Stimulated activated CD4-positive, alpha-beta T cell treated with anti-CD3 and anti-CD28 coated beads, Interleukin-4, amount 100 ng/mL, for 1 hour (primary cell): ENCODE measurements at regions not wholly inside any gene's neighbourhood (a gene's known extent, or its start where the extent isn't known, plus 50 kb on each side); places are given as distances from the start of the nearest gene placed in this dataset.

Source experiments
- DNase-seq: peaks from one replicate; pipeline ENCODE4 v3.0.0-alpha.2; 2020

DNA sequence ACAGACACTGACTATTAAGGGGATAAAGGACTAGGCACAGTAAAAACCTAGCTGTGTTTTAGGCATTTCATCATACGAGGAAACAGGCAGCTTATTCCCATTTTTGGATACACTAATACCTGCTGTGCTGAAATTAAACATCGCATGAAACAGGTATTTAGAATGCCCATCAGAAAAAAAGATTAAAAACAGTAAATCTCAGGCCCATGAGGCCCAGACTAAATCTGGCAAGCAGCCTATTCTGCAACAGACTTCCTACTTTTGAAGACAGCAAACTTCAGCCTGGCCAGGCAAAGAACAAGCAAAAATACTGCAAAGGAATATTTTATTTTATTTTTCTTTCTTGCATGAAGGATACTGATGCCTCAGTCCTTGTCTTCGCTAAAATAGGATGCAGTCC, 240.2 kb downstream of the LMO4 start:
- DNase-seq, result no peak

DNA sequence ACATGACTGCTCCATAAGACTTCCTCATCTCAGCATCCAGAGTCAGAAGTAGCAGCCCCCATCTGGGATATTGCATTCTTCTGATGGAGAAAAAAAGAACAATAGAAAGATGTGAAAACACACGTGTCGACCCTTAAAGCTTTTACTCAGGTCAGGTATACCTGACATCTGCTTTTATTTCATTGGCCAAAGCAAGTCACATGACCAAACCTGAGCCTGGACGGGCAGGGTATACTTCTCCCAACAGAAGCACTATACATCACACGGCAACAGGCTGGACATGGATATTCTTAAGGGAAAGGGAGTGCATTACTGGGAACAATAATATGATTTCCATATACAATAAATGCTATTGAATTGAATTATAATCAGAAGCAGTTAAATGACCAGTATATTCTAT, 243.3 kb downstream of the LMO4 start:
- no peak for DNase-seq

DNA sequence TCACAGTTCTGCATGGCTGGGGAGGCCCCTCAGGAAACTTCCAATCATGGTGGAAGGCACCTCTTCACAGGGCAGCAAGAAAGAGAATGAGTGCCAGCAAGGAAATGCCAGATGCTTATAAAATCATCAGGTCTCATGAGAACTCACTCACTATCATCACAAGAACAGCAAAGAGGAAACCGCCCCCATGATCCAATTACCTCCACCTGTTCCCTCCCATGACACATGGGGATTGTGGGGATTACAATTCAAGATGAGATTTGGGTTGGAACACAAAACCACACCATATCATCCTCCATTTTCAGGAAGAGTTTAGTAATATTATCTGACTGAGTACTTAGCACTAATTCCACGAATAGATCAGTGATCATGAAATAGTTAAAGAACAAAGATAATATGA, 244.2 kb downstream of the LMO4 start:
- DNase-seq, result no peak

DNA sequence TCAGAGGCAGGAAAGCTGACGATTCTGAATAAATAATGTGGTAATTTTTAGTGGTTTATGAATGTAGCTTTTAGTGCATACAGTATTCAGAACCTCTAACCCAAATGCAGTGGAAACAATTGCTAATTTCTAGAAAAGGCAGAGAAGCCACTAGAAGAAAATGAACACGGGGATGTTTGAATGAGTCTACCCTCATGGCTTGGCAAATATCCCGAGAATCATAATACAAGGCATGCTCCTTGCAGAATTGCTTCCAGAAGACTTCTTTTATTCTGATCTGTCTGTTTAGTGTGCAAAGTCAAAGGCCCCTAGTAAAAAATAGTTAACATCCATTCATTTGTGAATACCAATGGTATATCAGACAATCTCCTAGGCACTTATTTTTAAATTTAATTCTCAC, 246.8 kb downstream of the LMO4 start:
- DNase-seq, result no peak

DNA sequence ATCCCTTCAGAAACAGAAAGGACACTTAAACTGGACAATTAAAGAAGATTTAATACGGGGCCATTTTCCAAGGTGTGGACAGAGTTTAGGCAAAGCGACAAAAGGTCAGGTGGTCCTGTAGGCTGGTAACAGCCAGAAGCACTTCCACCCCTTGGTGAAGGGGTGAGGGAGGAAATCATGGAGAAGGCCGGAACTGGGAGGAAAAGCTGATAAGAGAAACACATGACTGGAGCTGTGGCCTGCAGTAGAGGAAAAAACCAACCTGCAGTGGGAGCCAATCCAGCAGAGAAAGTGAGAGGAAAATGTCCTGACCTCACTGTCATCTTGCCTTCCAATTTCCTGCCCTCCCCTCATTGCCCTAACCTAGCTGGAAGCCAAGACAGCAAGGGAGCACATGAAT, 249.8 kb downstream of the LMO4 start:
- DNase-seq, result no peak

DNA sequence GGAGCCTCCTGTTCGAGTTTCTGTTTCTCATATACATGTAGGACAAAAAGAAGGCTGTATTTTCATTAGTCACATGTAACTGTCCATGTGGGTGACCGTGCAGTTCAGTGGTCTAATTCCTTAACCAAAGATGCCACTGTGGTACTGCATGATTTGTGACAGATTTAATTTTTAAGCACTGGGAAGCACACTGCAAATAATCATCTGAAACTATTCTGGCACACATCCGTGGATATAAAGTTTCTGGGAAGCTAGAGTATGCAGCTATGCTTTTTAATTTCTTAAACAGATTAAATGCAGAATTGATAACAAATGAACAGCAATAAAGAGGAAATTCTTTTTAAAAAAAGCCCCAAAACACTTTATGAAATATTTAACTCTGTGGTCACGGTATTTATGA, 254.8 kb downstream of the LMO4 start:
- DNase-seq, result no peak

DNA sequence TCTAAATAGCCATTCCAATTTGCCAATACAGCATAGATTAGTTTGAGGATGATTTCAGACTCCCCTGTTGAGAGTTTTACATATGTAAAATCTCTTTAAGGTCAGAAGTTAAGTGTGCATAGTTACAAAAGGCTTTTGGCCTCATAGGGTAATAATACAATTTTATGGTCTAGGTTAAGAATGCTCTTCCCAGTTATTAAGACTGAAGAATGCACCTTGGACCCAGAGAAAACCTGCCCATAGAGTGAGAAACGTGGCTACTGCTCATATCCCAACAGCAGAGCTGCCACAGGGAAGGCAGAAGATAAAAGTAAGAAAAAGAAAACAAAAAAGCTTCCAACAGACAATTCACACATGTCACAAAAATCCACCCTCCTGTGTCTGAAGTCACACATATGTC, 255.9 kb downstream of the LMO4 start:
- DNase-seq, result no peak

DNA sequence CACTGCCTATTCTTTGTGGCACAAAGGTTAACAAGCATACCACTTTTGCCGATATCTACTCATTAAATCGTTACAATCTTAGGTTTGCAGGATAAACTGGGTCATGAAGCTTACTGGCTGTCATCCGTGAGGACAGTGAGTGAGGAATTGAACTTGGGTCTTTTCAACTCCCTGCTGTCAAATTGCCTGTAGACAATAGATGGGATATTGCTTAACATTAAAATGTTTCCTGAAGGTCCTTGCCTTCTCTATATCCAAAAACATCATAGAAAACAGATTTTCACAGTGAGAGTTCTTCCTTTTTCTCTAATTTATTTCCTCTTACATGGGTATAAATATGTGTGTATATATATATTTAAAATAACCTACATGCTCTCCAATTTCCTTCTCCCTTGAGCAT, 257.8 kb downstream of the LMO4 start:
- DNase-seq, result no peak

DNA sequence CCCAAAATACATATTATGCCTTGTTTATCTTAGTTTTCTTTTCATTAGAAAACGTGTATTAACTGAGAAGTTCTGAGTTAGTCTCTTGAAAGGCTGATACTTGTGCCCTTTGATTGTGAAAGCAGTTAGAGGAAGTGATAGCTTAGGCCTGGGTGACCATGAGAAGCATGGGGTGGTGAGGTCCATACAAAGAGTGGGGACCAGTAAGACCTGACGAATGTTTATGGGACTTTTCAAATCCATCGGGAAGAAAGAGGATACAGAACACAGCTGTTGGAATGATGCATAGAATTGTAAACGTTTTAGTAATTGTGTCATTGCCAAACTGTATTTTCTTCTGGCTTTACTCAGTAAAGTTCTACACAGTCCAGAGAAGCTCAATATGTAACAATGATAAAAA, 259.8 kb downstream of the LMO4 start:
- DNase-seq, result no peak

DNA sequence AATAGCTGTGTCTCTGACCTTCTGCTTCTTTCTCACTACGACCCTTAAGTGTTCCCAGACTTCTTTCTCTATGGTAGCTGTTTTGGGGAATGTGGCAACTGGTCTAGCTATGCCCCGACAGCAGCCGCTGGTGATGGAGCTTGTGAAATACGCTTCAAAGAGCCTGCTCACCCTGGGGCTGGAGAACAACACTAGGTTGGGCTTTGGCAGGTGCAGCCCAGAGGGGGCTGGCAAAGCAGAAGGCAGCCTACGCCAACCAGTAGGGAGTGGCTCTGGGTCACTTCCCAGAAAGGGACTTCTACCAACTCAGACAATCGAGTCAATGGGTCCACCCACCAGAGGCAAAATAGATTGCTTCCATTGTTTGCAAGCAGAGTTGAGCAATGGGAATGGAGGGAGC, 262.8 kb downstream of the LMO4 start:
- DNase-seq, result no peak

DNA sequence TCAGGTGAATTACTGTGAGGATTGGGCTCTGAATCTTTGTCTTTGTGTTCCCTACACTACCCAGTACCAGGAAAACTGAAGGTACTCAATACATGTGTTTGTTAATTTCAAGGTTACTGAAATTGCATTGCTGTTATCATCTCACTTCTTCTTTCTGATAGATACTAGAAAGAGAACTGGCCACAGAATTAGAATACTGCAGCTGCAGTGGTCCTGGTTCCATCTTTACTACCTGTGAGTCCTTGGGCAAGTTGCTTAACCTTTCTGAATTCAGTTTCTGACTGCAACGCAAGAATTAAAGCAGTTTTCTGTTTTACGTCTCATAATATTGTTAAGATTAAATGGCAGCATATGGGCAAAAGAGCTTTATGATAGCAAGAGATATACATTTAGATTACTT, 263.5 kb downstream of the LMO4 start:
- no peak for DNase-seq

DNA sequence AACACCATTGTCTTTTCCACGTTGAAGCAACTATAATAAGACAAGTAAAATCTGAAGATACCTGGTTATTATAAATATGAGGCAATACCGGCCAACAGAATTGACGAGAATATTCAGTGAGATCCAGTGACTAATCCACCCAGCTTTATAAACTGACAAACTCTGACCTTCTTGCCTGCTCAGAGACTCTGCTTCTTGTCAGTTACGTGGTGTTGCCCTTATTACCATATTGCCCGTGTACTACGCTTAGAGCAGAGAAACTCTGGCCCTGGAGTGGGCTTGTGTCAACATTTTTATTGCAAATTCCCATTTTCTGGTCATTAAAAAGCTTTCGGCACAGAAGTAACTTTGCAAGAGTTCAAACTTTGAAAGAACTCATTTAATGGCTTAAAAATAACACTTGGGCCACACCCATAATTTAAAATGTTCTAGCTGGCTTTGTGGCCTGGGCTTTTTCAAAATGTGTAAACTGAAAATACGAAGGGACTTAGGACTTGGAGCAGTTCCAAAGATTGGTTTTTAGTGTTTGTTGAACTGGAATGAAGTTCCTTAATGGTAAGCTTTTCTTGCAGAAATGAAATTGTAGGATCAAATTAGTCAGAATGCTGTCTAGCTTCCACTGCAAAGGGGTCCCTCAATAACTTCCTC, 266.2 kb downstream of the LMO4 start:
- no peak for DNase-seq

DNA sequence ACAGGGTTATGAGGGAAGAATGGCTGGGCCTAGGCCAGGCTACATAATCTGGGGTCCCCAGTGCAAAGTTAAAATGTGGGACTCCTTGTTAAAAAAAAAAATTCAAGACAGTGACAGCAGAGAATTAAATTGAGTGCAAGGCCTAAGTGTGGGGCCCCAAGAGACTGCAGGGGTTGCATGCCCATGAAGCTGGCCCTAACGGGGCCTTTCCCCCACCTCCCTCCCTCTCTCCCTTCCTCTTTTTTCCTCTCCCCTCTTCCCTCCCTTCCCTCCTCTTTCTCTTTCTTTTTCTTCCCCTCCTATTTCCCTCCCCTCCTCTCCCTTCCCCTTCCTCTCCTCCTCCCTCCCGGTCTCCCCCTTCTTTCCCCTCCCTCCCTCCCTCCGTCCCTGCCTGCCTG, 266.7 kb downstream of the LMO4 start:
- DNase-seq, result no peak

DNA sequence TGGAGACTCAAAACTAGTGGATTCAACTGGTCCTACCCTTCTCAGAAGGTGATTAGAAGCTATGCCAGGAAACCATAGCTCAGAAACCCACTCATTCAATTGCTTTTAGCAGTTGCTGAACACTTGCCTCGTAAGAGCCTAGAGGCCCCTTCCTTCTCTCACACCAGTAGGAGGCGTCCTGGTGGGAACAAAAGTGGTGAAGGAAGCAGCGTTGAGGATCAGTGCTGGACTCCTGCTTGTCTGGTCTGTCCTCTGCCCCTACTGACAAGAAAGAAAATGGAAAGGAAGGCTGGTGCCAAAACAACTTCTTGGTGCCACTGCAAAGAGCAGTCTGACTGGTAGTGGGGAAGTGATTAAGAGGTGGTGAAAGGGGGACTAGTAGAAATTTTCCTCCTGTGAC, 269.7 kb downstream of the LMO4 start:
- DNase-seq, result no peak

DNA sequence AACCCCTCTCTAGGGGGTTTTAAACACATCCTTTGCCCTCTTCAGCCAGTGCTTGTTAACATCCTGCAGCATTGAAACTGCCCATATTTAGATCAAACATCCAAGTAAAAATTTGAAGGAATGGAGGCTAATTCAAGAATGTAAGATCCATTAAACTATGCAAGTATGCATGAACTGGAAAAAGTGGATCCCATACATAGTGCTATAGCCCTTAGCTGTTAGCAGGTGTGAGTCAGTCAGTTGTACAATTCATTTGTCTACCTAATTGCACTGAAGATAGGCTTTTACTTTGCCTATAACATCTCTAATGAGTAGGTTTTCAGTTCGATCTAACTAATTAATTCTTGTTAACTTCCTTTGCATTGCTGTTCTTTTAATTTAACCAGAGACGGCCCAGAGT, 270.9 kb downstream of the LMO4 start:
- DNase-seq, result no peak

DNA sequence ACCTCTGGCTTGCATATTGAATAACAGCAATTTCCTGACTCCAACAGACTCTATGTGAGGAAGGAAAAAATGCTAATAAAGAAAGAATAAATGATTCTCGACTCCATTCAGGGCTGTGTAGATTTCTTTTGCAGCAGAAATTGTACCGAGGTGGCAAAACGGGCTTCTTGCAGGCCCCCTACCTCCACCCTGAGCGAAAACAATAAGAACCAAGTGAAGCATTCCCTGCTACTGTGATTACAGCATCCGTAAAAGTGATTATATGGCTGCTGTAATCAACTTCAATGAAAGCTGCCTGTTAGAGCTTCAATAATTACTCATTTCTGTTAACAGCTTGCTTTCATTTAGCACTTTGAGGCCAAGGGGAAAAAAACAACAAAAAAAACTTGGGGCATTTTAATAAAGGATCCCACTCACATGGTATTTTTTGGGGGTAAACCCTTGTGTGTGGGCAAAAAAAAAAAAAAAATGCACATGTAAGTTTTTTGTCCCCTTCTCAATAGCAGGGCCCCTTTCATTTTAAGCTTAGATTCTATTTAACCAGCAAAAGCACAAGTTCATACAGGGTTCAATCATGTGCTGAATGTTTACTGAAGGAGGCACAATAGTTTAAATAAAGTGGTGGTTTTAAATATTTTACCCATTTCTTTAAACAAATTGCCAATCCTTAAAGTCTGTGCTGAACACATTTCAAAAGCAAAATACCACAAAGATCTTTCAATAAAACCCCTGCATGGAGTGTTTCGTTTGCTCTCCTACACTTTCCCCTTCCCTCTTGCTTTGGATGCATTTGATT, 271.6 kb downstream of the LMO4 start:
- no peak for DNase-seq

DNA sequence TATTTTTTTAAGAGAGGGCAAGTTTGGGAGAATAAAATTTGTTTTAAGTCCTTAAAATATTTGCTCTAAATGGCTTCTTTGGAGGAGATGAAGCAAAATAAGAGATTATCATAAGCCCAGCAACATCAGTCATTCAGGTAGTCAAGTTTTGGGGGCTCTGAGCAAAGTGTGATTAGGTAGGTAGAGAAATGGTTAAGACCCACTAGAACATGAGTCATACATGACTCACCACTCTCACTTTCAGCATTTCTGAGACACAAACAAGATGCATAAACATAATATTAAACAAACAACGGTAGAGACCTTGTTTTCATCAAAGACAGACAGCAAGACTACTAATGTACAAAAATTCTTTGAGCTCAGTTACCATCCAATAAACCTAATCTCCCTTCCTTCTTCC, 272.2 kb downstream of the LMO4 start:
- DNase-seq, result no peak

DNA sequence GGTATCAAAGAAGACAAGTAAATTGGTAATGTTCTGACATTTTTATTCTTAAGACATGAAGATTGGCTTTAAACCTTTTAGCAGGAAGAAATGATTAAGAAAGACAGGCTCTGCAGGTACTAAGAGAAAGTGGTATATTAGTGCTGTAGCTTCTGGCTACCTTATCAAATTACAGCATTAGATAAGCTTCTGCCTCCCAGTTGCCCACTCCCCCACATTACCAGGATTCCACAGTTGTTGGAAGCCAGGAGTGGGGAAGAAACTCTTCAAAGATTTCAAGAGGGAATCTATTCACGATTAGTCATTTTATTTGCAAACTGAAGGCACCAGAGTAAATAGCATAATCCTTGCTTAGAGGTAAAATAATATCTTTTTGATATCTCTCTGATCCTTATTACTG, 274.9 kb downstream of the LMO4 start:
- no peak for DNase-seq

DNA sequence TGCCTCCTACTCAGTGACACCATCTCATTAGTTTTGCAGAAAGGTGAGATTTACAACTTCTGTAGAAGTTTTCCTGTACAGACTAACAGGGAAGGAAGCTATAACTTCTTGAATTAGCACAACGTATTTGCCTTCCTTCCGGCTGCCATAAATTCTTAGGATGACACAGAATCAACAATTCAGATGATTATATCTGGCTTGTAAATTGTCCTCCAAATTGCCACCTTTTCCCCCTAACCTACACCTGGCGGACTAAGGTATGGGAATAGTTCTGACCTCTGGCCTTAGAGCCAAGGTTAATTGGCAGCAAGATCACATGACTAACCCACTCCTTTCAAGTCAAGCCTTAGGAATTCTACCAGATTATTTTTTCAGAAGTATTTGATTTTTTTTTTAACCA, 284.3 kb downstream of the LMO4 start:
- DNase-seq, result no peak

DNA sequence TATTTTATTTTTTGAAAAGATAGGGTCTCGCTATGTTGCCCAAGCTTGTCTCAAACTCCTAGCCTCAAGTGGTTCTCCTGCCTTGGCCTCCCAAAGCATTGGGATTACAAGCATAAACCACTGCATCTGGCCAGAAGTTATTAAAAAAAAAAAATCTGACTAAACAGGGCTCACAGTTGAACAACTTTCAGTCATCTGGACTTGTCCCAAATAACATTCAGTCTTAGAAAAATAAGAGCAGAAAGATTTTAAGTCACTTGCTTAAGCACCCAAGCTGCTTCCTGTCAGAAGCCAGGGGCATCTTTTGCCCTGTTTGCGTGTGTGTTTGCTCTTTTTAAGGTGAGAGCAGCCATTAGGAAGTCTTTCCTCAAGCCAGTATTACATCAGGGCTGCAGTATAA, 286.8 kb downstream of the LMO4 start:
- no peak for DNase-seq

DNA sequence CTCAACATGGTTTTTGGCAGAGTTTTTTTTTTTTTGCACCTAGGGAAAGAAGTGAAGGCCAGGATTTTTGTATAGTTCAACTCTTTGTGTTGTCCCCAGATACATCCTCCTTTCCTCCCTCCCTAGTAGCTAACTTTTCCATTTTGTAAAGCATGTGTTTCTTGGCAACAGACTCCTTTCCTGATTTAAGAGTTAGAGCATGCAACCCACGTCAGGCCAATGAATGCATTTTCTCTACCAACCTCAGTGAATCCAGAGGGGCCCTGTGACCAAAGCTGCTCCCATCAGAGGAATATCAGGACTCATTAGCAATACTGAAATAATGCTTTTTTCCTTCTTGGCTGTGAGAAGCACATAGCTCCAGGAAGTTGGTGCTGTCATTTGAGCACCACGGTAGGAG, 287.2 kb downstream of the LMO4 start:
- no peak for DNase-seq

DNA sequence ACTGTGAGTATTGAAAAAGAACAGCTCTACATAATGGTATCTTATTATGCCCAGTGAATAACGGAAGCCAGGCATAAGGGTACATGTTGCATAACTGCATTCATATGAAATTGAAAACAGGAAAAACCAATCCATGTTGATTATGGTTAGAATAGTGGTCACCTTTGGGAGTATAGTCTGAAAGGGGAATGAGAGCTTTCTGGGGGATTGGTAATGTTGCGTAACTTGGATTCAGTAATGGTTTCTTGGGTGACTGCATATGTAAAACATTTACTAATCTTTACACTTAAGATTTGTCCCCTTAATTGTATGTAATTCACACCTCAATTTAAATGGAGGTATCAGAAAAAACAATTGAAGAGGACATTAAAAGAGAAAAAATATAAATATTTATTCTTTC, 292.1 kb downstream of the LMO4 start:
- no peak for DNase-seq

DNA sequence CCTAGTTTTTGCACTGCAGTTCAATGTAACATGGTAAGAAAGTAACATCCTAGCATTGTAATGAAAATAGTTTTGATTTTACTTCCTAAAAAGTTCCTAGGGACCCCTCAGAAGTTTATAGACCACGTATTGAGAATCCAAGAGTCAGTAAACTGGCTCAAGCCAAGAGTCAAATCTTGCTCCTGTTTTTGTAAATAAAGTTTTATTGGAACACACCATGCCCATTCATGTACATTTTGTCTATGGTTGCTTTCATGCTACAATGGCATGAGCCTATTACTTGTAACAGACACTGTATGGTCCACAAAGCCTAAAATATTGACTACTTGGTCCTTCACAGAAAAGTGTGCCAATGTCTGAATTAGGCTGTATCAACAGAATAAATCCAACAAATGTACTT, 301.0 kb downstream of the LMO4 start:
- no peak for DNase-seq

DNA sequence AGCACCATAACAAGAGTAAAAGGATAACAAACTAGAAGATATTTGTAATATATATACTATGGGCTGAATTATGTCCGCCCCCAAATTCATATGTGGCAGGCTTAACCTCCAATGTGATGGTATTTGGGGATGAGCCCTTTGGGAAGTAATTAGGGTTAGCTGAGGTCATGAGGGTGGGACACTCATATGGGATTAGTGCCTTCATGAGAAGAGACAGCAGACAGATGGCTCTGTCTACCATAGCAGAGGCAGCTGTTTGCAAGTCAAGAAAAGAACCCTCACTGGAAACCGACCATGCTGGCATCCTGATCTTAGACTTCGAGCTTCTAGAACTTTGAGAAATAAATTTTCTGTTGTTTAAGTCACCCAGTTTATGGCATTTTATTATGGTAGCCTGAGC, 303.6 kb downstream of the LMO4 start:
- DNase-seq, result no peak
